A549 (cell line): ENCODE measurements at regions not wholly inside any gene's neighbourhood (a gene's known extent, or its start where the extent isn't known, plus 50 kb on each side); places are given as distances from the start of the nearest gene placed in this dataset.
A peak's percentile ranks its signal among the peaks of the same experiment; 100 is the strongest.

ENCODE experiments used
- ATAC-seq, 2 experiments: fragments of 200-7000 bp in 1 of 2; fragments of >200 bp in 1 of 2; cut with Nextera tagmentation in 1 of 2; cut with Tn5 transposase in 1 of 2; 3 replicates each; pipeline versions ENCODE4 v1.8.0 to v1.9.1; 2018 to 2020; ENCODE audit warnings: mild to moderate bottlenecking in 1 of 2, moderate library complexity in 1 of 2
- CTCF ChIA-PET: fragments of 300-600 bp; sonication (Branson Sonifier 250); formaldehyde crosslinking; extraction: SDS; loops from one replicate; lab custom pipeline; 2021; ENCODE audit warnings: antibody characterized with exemption, inconsistent platforms; lab: Yijun Ruan, JAX
- POLR2A ChIA-PET: fragments of 350-600 bp; formaldehyde crosslinking; extraction: SDS; loops from one replicate; lab custom pipeline; 2021; ENCODE audit warnings: antibody characterized with exemption, inconsistent platforms; lab: Yijun Ruan, JAX
- DNase-seq, 2 experiments: peaks; one replicate each; pipeline versions ENCODE4 v3.0.0 to v3.0.0-alpha.2; 2011 to 2016; ENCODE audit warnings: low read depth in 1 of 2, low spot score in 1 of 2
- FAIRE-seq: peaks from 2 replicates; lab custom pipeline; 2011; peaks lifted over from hg19 to GRCh38; lab: Jason Lieb, UNC
- H3K27ac ChIP-seq, 2 experiments: fragments of >200 bp; sonication (Bioruptor Twin); formaldehyde crosslinking; 3 replicates each; pipeline ENCODE4 v1.5.1; 2016 to 2017
- H3K4me1 ChIP-seq: fragments of >200 bp; sonication (Bioruptor Twin); formaldehyde crosslinking; 3 replicates; pipeline ENCODE4 v1.6.1; 2016
- H3K4me2 ChIP-seq: fragments of >200 bp; sonication (Bioruptor Twin); formaldehyde crosslinking; 3 replicates; pipeline ENCODE4 v1.6.1; 2016
- H3K4me3 ChIP-seq: fragments of >200 bp; sonication (Bioruptor Twin); formaldehyde crosslinking; 3 replicates; pipeline ENCODE4 v1.5.1; 2016
- H3K9me3 ChIP-seq: fragments of >200 bp; sonication (Bioruptor Twin); formaldehyde crosslinking; 3 replicates; pipeline ENCODE4 v1.6.1; 2016
- CBX2 ChIP-seq: fragments of 200-600 bp; sonication (generic); IDR thresholded peaks from 2 replicates; pipeline ENCODE4 v1.6.1; 2016; ENCODE audit warnings: low read depth, mild to moderate bottlenecking, borderline replicate concordance
- CHD2 ChIP-seq: fragments of 150-350 bp; IDR thresholded peaks from 2 replicates; pipeline ENCODE4 v1.6.1; 2014; ENCODE audit warnings: low read length; ENCODE audit not compliant: partially characterized antibody
- EHF ChIP-seq: fragments of 250-450 bp; sonication (Bioruptor Pico); IDR thresholded peaks from 2 replicates; pipeline ENCODE4 v1.5.0; 2020; ENCODE audit warnings: mild to moderate bottlenecking
- EHMT2 ChIP-seq: fragments of 200-600 bp; sonication (generic); IDR thresholded peaks from 2 replicates; pipeline ENCODE4 v1.6.1; 2016; ENCODE audit warnings: antibody characterized with exemption, low read depth, mild to moderate bottlenecking, moderate library complexity
- EP300 ChIP-seq, 2 experiments: fragments of >200 bp; sonication (Bioruptor Twin); formaldehyde crosslinking; IDR thresholded peaks; 2 replicates in 1 of 2; 3 replicates in 1 of 2; pipeline ENCODE4 v1.6.1; 2016 to 2017
- ESRRA ChIP-seq: fragments of 150-350 bp; IDR thresholded peaks from 2 replicates; pipeline ENCODE4 v1.6.1; 2014; ENCODE audit warnings: mild to moderate bottlenecking, low read length, borderline replicate concordance
- FOSB ChIP-seq: fragments of 250-450 bp; sonication (Bioruptor Pico); IDR thresholded peaks from 2 replicates; pipeline ENCODE4 v1.5.0; 2020; ENCODE audit warnings: mild to moderate bottlenecking, moderate library complexity
- FOSL2 ChIP-seq, 2 experiments: fragments of 450-650 bp in 1 of 2; fragments of >200 bp in 1 of 2; sonication (Bioruptor Twin) in 1 of 2; formaldehyde crosslinking; IDR thresholded peaks; 2 replicates each; pipeline versions ENCODE4 v1.5.0 to v1.6.1; 2016 to 2020; ENCODE audit warnings: mild to moderate bottlenecking in 1 of 2, moderate library complexity in 1 of 2
- HDAC2 ChIP-seq: fragments of 200-600 bp; sonication (generic); IDR thresholded peaks from 2 replicates; pipeline ENCODE4 v1.6.1; 2016
- HOXA7 ChIP-seq: fragments of 250-450 bp; sonication (Bioruptor Pico); IDR thresholded peaks from 2 replicates; pipeline ENCODE4 v1.5.0; 2020; ENCODE audit warnings: mild to moderate bottlenecking, moderate library complexity
- HOXB13 ChIP-seq: fragments of 250-450 bp; sonication (Bioruptor Pico); IDR thresholded peaks from 2 replicates; pipeline ENCODE4 v1.5.0; 2020; ENCODE audit warnings: low read depth, mild to moderate bottlenecking, moderate library complexity
- JUNB ChIP-seq: fragments of >200 bp; sonication (Bioruptor Twin); formaldehyde crosslinking; IDR thresholded peaks from 2 replicates; pipeline ENCODE4 v1.6.1; 2016
- KDM5A ChIP-seq: fragments of 200-600 bp; sonication (generic); IDR thresholded peaks from 2 replicates; pipeline ENCODE4 v1.6.1; 2016; ENCODE audit warnings: antibody characterized with exemption, mild to moderate bottlenecking
- MYC ChIP-seq: IDR thresholded peaks from 2 replicates; pipeline ENCODE4 v1.6.1; 2012; ENCODE audit warnings: mild to moderate bottlenecking, inconsistent platforms, low read length, improper control_type of control experiment, borderline replicate concordance
- NFE2L2 ChIP-seq: fragments of 150-350 bp; conservative IDR thresholded peaks from 2 replicates; pipeline ENCODE4 v1.6.1; 2014; ENCODE audit warnings: low read length
- NPAS2 ChIP-seq: fragments of 250-450 bp; sonication (Bioruptor Pico); IDR thresholded peaks from 2 replicates; pipeline ENCODE4 v1.8.0; 2022; ENCODE audit warnings: mild to moderate bottlenecking, moderate library complexity, borderline replicate concordance
- POLR2A ChIP-seq: IDR thresholded peaks from 2 replicates; pipeline ENCODE4 v1.6.1; 2012; ENCODE audit warnings: mild to moderate bottlenecking, low read length
- POLR2AphosphoS2 ChIP-seq: conservative IDR thresholded peaks from 2 replicates; pipeline ENCODE4 v1.6.1; 2012; ENCODE audit warnings: low read length, improper control_type of control experiment, inconsistent platforms
- RAD21 ChIP-seq, 2 experiments: fragments of >200 bp in 1 of 2; sonication (Bioruptor Twin) in 1 of 2; formaldehyde crosslinking in 1 of 2; IDR thresholded peaks in 1 of 2; conservative IDR thresholded peaks in 1 of 2; 2 replicates in 1 of 2; 3 replicates in 1 of 2; pipeline ENCODE4 v1.6.1; 2012 to 2018; ENCODE audit warnings: inconsistent platforms in 1 of 2
- RCOR1 ChIP-seq: fragments of 150-350 bp; IDR thresholded peaks from 2 replicates; pipeline ENCODE4 v1.6.1; 2014; ENCODE audit warnings: antibody characterized with exemption, low read length, low read depth
- REST ChIP-seq: fragments of 200-600 bp; sonication (generic); IDR thresholded peaks from 2 replicates; pipeline ENCODE4 v1.6.1; 2016; ENCODE audit warnings: antibody characterized with exemption, mild to moderate bottlenecking, moderate library complexity
- RFX5 ChIP-seq: fragments of 450-650 bp; IDR thresholded peaks from 2 replicates; pipeline ENCODE4 v1.7.1; 2014; ENCODE audit warnings: antibody characterized with exemption, mild to moderate bottlenecking, moderate library complexity
- SREBF2 ChIP-seq: fragments of 450-650 bp; IDR thresholded peaks from 2 replicates; pipeline ENCODE4 v1.6.1; 2014; ENCODE audit warnings: mild to moderate bottlenecking, moderate library complexity
- TFCP2L1 ChIP-seq: fragments of 250-450 bp; sonication (Bioruptor Pico); IDR thresholded peaks from 2 replicates; pipeline ENCODE4 v1.5.0; 2021; ENCODE audit warnings: mild to moderate bottlenecking
- TP53 ChIP-seq: fragments of 250-450 bp; sonication (Bioruptor Pico); IDR thresholded peaks from 2 replicates; pipeline ENCODE4 v1.5.0; 2021; ENCODE audit warnings: mild to moderate bottlenecking, moderate library complexity
- ZC3H11A ChIP-seq: fragments of 450-650 bp; IDR thresholded peaks from 2 replicates; pipeline ENCODE4 v1.6.1; 2014; ENCODE audit warnings: antibody characterized with exemption, mild to moderate bottlenecking
- ZFP36 ChIP-seq: fragments of 450-650 bp; IDR thresholded peaks from 2 replicates; pipeline ENCODE4 v1.6.1; 2014; ENCODE audit warnings: borderline replicate concordance; ENCODE audit not compliant: partially characterized antibody
- WGBS: methylation state at CpG from one replicate; pipeline ENCODE4 v1.1.6; 2017; ENCODE audit errors: missing lambda C conversion rate; 5-methylcytosine and 5-hydroxymethylcytosine counted together
- TF ChIP-seq, protein P1 (sequence below): fragments of 150-350 bp; IDR thresholded peaks from 2 replicates; pipeline ENCODE4 v1.6.1; 2014; ENCODE audit warnings: low read depth, mild to moderate bottlenecking, low read length
- TF ChIP-seq, protein P2 (sequence below): fragments of 250-450 bp; sonication (Bioruptor Pico); IDR thresholded peaks from 2 replicates; pipeline ENCODE4 v1.5.0; 2020; ENCODE audit warnings: low read depth, mild to moderate bottlenecking, moderate library complexity
- TF ChIP-seq, protein P3 (sequence below): fragments of >200 bp; sonication (Bioruptor Twin); formaldehyde crosslinking; IDR thresholded peaks from 3 replicates; pipeline ENCODE4 v1.5.1; 2016
- TF ChIP-seq, protein P4 (sequence below): IDR thresholded peaks from 2 replicates; pipeline ENCODE4 v1.6.1; 2012

DNA sequence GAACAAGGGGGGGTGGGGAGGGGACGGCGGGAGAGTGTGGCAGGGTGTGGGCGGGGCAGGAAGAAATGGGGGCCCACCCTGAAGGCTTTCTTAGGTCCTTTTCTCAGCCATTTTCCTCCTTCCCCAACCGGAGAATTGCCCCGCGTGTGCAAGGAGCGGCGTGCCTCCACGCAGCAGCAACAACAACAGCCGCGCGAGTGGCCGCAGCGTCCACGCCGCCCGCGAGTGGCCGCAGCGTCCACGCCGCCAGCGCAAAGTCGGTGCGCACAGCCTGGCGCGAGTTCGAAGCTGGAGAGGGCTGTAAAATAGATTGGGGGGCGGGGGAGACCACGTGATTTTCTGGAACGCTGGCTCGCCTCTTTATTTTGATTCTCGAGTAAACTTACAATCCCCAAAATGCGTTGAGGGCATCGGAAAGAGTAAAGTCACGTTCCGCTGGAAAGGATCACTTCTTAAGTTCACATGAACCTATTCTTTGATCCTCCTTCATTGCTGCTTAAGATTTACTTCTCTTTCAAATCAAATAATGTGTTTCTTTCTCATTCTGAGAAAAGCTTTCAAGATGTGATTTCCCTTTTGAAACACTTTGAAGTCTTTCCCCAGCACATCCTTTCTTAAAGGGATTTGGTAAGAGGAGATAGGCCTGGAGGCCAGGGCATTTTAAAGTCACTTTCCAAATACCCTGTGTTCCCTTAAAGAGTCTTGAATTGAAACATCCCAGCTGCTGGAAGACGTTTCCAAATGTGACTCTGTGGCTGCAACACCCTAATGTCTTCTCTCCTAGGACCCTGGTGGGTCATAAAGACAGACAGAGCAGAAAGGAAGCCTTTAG, 66.7 kb upstream of the ZNF217 start:
- H3K4me2 ChIP-seq = peak overlapping the region; percentile 82
- TF ChIP-seq, protein P1, sequence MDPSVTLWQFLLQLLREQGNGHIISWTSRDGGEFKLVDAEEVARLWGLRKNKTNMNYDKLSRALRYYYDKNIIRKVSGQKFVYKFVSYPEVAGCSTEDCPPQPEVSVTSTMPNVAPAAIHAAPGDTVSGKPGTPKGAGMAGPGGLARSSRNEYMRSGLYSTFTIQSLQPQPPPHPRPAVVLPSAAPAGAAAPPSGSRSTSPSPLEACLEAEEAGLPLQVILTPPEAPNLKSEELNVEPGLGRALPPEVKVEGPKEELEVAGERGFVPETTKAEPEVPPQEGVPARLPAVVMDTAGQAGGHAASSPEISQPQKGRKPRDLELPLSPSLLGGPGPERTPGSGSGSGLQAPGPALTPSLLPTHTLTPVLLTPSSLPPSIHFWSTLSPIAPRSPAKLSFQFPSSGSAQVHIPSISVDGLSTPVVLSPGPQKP = no peak
- no peak for TF ChIP-seq EHMT2
- TF ChIP-seq, protein P2, sequence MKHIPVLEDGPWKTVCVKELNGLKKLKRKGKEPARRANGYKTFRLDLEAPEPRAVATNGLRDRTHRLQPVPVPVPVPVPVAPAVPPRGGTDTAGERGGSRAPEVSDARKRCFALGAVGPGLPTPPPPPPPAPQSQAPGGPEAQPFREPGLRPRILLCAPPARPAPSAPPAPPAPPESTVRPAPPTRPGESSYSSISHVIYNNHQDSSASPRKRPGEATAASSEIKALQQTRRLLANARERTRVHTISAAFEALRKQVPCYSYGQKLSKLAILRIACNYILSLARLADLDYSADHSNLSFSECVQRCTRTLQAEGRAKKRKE = no peak
- no peak for TF ChIP-seq RFX5
- TF ChIP-seq ZFP36 = no peak
- no peak for TF ChIP-seq CBX2
- no peak for TF ChIP-seq KDM5A
- no peak for TF ChIP-seq HOXA7 (CRISPR knock-in tag)
- TF ChIP-seq EHF (CRISPR knock-in tag) = no peak
- TF ChIP-seq NFE2L2 = no peak
- TF ChIP-seq CHD2 = no peak
- no peak for TF ChIP-seq SREBF2
- TF ChIP-seq REST = no peak
- TF ChIP-seq FOSB = no peak
- TF ChIP-seq JUNB = no peak
- TF ChIP-seq EP300 (IDR thresholded peaks at IDR 0.05) = no peak
- TF ChIP-seq RAD21 (conservative IDR thresholded peaks at IDR 0.05 in 1 of 2, IDR thresholded peaks at IDR 0.05 in 1 of 2) = no peak; a peak in 1 of 5 replicates
- no peak for TF ChIP-seq ZC3H11A
- no peak for TF ChIP-seq RCOR1
- TF ChIP-seq, protein P3, sequence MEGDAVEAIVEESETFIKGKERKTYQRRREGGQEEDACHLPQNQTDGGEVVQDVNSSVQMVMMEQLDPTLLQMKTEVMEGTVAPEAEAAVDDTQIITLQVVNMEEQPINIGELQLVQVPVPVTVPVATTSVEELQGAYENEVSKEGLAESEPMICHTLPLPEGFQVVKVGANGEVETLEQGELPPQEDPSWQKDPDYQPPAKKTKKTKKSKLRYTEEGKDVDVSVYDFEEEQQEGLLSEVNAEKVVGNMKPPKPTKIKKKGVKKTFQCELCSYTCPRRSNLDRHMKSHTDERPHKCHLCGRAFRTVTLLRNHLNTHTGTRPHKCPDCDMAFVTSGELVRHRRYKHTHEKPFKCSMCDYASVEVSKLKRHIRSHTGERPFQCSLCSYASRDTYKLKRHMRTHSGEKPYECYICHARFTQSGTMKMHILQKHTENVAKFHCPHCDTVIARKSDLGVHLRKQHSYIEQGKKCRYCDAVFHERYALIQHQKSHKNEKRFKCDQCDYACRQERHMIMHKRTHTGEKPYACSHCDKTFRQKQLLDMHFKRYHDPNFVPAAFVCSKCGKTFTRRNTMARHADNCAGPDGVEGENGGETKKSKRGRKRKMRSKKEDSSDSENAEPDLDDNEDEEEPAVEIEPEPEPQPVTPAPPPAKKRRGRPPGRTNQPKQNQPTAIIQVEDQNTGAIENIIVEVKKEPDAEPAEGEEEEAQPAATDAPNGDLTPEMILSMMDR = no peak
- TF ChIP-seq MYC = no peak
- TF ChIP-seq POLR2A = 0 out of 2 replicates have a peak, but pooled peaks have one; percentile 20
- no peak for TF ChIP-seq NPAS2
- TF ChIP-seq HDAC2 = no peak
- TF ChIP-seq FOSL2 (IDR thresholded peaks at IDR 0.05) = no peak
- TF ChIP-seq FOSL2 (CRISPR knock-in tag; IDR thresholded peaks at IDR 0.05) = no peak
- TF ChIP-seq HOXB13 (CRISPR knock-in tag) = no peak
- TF ChIP-seq TP53 (CRISPR knock-in tag) = no peak
- no peak for TF ChIP-seq POLR2AphosphoS2
- TF ChIP-seq, protein P4, sequence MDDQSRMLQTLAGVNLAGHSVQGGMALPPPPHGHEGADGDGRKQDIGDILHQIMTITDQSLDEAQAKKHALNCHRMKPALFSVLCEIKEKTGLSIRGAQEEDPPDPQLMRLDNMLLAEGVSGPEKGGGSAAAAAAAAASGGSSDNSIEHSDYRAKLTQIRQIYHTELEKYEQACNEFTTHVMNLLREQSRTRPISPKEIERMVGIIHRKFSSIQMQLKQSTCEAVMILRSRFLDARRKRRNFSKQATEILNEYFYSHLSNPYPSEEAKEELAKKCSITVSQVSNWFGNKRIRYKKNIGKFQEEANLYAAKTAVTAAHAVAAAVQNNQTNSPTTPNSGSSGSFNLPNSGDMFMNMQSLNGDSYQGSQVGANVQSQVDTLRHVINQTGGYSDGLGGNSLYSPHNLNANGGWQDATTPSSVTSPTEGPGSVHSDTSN = no peak
- TF ChIP-seq ESRRA = no peak
- no peak for TF ChIP-seq TFCP2L1 (CRISPR knock-in tag)

More for the DNA sequence above, 66.7 kb upstream of the ZNF217 start:
- ChIA-PET POLR2A (interaction anchor here (0.8 to 3.0 kb wide), 6 partner anchors 38 to 92 kb away, joined by 3 to 11 read pairs (median 6); no protein-coding TSS in a partner anchor), CTCF (interaction anchor here (0.5 to 1.2 kb wide), 9 partner anchors 9 to 255 kb away, joined by 3 to 4 read pairs (median 3); no protein-coding TSS in a partner anchor)
- DNase-seq = peak in 1 of 2 experiments; percentile 36
- no peak for FAIRE-seq
- no peaks in the 10 kb centered on the region for H3K9me3 ChIP-seq
- peaks cover 51% of the 10 kb centered on the region for H3K4me1 ChIP-seq
- H3K4me3 ChIP-seq = peak overlapping the region; percentile 48
- WGBS = 6% methylated on average over 38 of the region's 38 CpGs
- H3K27ac ChIP-seq = peak overlapping the region; percentile 83 to 90
- ATAC-seq = peak; percentile 48 to 50; a peak in 3 of 6 replicates
